ENCODE measurements at regions not wholly inside any gene's neighbourhood (a gene's known extent, or its start where the extent isn't known, plus 50 kb on each side); places are given as distances from the start of the nearest gene placed in this dataset.

DNA sequence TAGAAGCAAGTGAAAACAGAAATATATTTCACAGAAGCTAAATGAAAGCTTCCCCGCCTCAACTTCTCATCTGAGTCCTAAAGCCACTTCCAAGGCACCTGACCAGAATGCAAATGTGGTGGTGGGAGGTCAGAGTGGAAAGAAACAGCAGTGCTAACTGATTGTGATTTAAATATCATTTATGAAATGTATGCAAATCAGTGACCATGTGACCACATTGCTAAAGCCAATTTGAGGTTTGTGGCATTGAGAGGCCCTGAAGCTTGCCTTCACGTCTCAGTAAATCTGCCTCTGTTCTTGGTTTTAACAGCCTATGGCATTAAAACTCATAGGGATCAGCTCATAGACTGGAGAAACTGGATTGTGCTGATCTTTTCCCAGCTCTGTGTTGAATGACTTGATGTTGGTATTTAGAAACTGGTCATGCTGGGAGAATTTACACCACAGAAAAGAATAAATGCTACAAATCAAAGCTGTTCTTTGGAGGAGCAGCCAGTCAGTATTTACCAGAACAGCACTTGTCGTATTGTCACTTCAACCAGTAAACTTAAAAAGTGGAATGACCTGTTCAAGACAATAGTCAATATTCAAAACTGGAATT lies 481.4 kb upstream of the ALCAM start:
- no peak overlapping the region for H3K27ac Mint-ChIP-seq (ENCODE audit: unreplicated experiment)
- TF ChIP-seq CTCF (IDR thresholded peaks at IDR 0.05) = no peak
- peaks cover 1% of the 10 kb centered on the region for H3K4me1 Mint-ChIP-seq (ENCODE audit: unreplicated experiment)
- peaks cover 11% of the 10 kb centered on the region for H3K9me3 Mint-ChIP-seq (ENCODE audit: unreplicated experiment)
- no peak overlapping the region for H3K4me3 Mint-ChIP-seq (ENCODE audit: unreplicated experiment)
- H3K36me3 Mint-ChIP-seq (ENCODE audit: unreplicated experiment) = no peaks in the 10 kb centered on the region
- no peak for DNase-seq (ENCODE audit: extremely low spot score, unreplicated experiment)
- no peaks in the 10 kb centered on the region for H3K27me3 Mint-ChIP-seq (ENCODE audit: unreplicated experiment)

DNA sequence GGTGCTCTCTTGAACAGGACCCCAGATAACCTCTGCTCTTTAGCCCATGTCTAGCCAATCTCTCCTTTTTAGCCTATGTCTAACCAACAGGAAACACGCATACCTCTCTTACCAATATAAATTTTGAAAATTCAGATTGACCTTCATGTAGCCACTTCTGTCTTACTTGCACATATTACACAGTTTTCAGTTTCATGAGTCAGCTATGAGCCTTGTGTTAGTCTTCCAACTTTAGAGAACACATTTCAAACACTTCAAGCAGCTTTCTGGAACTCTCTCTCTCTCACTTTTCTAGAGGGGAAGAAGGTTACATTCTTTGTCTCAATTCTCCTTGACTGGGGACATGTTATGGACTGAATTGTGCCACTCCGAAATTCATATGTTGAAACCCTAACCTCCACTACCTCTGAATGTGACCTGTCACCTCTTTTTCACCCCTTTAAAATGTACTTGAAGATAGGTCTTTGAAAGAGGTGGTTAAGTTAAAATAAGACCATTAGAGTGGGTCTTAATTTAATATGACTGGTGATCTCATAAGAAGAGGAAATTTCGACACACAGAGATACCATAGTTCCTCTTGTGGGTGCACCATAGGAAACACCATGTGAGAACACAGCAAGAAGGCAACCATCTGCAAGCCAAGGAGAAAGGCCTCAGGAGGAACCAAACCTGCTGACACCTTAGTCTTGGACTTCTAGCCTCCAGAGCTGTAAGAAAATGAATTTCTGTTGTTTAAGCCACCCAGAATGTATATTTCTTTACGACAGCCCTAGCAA lies 480.3 kb upstream of the ALCAM start:
- no peaks in the 10 kb centered on the region for H3K27me3 Mint-ChIP-seq (ENCODE audit: unreplicated experiment)
- peaks cover 11% of the 10 kb centered on the region for H3K9me3 Mint-ChIP-seq (ENCODE audit: unreplicated experiment)
- peaks cover 1% of the 10 kb centered on the region for H3K4me1 Mint-ChIP-seq (ENCODE audit: unreplicated experiment)
- no peak overlapping the region for H3K4me3 Mint-ChIP-seq (ENCODE audit: unreplicated experiment)
- DNase-seq (ENCODE audit: extremely low spot score, unreplicated experiment) = no peak
- TF ChIP-seq CTCF (IDR thresholded peaks at IDR 0.05) = no peak
- H3K27ac Mint-ChIP-seq (ENCODE audit: unreplicated experiment) = no peak overlapping the region
- no peaks in the 10 kb centered on the region for H3K36me3 Mint-ChIP-seq (ENCODE audit: unreplicated experiment)

DNA sequence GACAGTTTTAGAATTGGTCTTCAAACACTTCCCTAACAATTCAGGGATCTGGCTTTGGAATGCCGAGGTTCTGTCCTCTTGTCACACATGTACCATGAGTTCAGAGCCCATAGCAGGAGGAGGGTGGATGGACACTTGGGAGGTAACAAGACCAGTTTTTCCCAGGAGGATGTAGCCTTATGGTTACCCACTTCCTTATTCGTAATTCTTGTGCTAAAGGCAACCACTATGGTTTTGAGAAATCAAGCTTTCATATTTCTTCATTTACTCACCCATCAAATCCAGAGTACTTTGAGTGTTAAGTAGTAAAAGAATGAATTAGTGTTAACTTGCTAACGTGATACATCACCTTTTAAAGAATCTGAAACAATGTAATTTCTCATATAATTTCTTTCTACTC lies 479.6 kb upstream of the ALCAM start:
- H3K9me3 Mint-ChIP-seq (ENCODE audit: unreplicated experiment) = peaks cover 11% of the 10 kb centered on the region
- H3K27me3 Mint-ChIP-seq (ENCODE audit: unreplicated experiment) = no peaks in the 10 kb centered on the region
- DNase-seq (ENCODE audit: extremely low spot score, unreplicated experiment) = no peak
- no peaks in the 10 kb centered on the region for H3K36me3 Mint-ChIP-seq (ENCODE audit: unreplicated experiment)
- H3K27ac Mint-ChIP-seq (ENCODE audit: unreplicated experiment) = no peak overlapping the region
- no peak overlapping the region for H3K4me3 Mint-ChIP-seq (ENCODE audit: unreplicated experiment)
- peaks cover 1% of the 10 kb centered on the region for H3K4me1 Mint-ChIP-seq (ENCODE audit: unreplicated experiment)
- no peak for TF ChIP-seq CTCF (IDR thresholded peaks at IDR 0.05)

- Mint-ChIP-seq H3K4me1 (ENCODE audit: unreplicated experiment) (peaks cover 1% of the 10 kb centered on the region), H3K4me3 (ENCODE audit: unreplicated experiment) (no peak overlapping the region), H3K27ac (ENCODE audit: unreplicated experiment) (no peak overlapping the region)
Observed at GRCh38 chr3:104887619-104888018, 479.1 kb upstream of the ALCAM start.

More at GRCh38 chr3:104887619-104888018, 479.1 kb upstream of the ALCAM start:
- no peak for TF ChIP-seq CTCF (IDR thresholded peaks at IDR 0.05)
- Mint-ChIP-seq H3K9me3 (ENCODE audit: unreplicated experiment) (peaks cover 11% of the 10 kb centered on the region), H3K36me3 (ENCODE audit: unreplicated experiment) (no peaks in the 10 kb centered on the region), H3K27me3 (ENCODE audit: unreplicated experiment) (no peaks in the 10 kb centered on the region)
- DNase-seq (ENCODE audit: extremely low spot score, unreplicated experiment) = no peak
